ENCODE measurements at regions not wholly inside any gene's neighbourhood (a gene's known extent, or its start where the extent isn't known, plus 50 kb on each side); places are given as distances from the start of the nearest gene placed in this dataset.

- Mint-ChIP-seq H3K27me3 (ENCODE audit: insufficient read depth, low read depth, poor library complexity) (peaks cover 17% of the 10 kb centered on the region), H3K36me3 (ENCODE audit: low read depth) (no peaks in the 10 kb centered on the region), H3K9me3 (no peaks in the 10 kb centered on the region; the same call in 2 of the 3 replicates), H3K4me1 (no peaks in the 10 kb centered on the region), H3K27ac (no peak overlapping the region), H3K4me3 (no peak overlapping the region)
- H3K4me2 ChIP-seq = no peak overlapping the region
- DNase-seq (ENCODE audit: low spot score) (no peak), ATAC-seq (no peak)
- no peaks in the 10 kb centered on the region for H3K36me3 ChIP-seq (ENCODE audit: insufficient read depth)
- H2AFZ ChIP-seq = no peak overlapping the region
- no peaks in the 10 kb centered on the region for H3K79me2 ChIP-seq (replicated peaks; ENCODE audit: insufficient read depth)
- no peak overlapping the region for H3K27ac ChIP-seq (ENCODE audit: low read depth)
- no peaks in the 10 kb centered on the region for H3F3A ChIP-seq (replicated peaks; ENCODE audit: low read depth)
- H3K4me3 ChIP-seq = no peak overlapping the region
- no peak for TF ChIP-seq ZNF462 (CRISPR knock-in tag; IDR thresholded peaks at IDR 0.05)
- no peak for TF ChIP-seq EZH2 (IDR thresholded peaks at IDR 0.05; ENCODE audit: low read depth, unreplicated experiment)
- TF ChIP-seq ETS1 (IDR thresholded peaks at IDR 0.05) = no peak
- no peak for TF ChIP-seq REST (IDR thresholded peaks at IDR 0.05; ENCODE audit: unreplicated experiment)
- H3K4me1 ChIP-seq (ENCODE audit: insufficient read depth) = no peaks in the 10 kb centered on the region
- H4K20me1 ChIP-seq (replicated peaks; ENCODE audit: insufficient read depth) = no peaks in the 10 kb centered on the region
- H3K27me3 ChIP-seq (ENCODE audit: insufficient read depth) = no peaks in the 10 kb centered on the region
- no peaks in the 10 kb centered on the region for H3K9me2 ChIP-seq (ENCODE audit: insufficient read depth)
Measured at GRCh38 chr14:101505236-101505970, 55.9 kb upstream of the DIO3 start.
